NB4 (cell line): ENCODE measurements at regions not wholly inside any gene's neighbourhood (a gene's known extent, or its start where the extent isn't known, plus 50 kb on each side); places are given as distances from the start of the nearest gene placed in this dataset.

Experiments
- DNase-seq: peaks from one replicate; pipeline ENCODE4 v3.0.0; 2010; ENCODE audit warnings: low read depth
- H3K4me3 ChIP-seq: one replicate; pipeline ENCODE4 v1.5.1; 2011; ENCODE audit warnings: mild to moderate bottlenecking, low read depth, low read length, moderate library complexity
- MYC ChIP-seq: IDR thresholded peaks from 2 replicates; pipeline ENCODE4 v1.6.1; 2011; ENCODE audit warnings: low read depth, low read length
- POLR2A ChIP-seq: IDR thresholded peaks from 2 replicates; pipeline ENCODE4 v1.6.1; 2011; ENCODE audit warnings: mild to moderate bottlenecking; ENCODE audit not compliant: insufficient read length; ENCODE audit errors: extremely low read depth
- TF ChIP-seq, protein P1 (sequence below): IDR thresholded peaks from 2 replicates; pipeline ENCODE4 v1.6.1; 2011; ENCODE audit warnings: low read depth, low read length
- TF ChIP-seq, protein P2 (sequence below): IDR thresholded peaks from one replicate; pipeline ENCODE4 v1.5.1; 2012; ENCODE audit warnings: low read depth, low read length

DNA sequence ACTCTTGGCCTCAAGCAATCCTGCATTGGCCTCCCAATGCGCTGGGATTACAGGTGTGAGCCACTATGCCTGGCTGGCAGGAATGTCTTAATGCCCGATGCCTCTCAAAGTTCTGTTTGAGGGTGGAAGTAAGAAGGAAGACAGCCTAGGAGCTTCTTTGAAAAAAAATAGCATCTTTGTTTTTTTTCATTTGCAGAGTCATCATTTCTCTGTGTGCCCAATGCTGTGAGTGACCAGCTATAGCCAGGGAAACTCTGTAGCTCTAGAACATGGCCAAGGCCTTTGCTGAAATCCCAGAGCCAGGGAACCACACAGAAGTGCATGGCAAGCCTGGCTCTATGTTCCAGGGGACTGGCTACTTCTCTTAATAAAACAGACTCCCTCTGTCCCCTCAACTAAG, 260.0 kb downstream of the C1D start:
- TF ChIP-seq, protein P1, sequence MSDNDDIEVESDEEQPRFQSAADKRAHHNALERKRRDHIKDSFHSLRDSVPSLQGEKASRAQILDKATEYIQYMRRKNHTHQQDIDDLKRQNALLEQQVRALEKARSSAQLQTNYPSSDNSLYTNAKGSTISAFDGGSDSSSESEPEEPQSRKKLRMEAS, result no peak
- TF ChIP-seq MYC, result no peak
- TF ChIP-seq POLR2A, result no peak
- TF ChIP-seq, protein P2, sequence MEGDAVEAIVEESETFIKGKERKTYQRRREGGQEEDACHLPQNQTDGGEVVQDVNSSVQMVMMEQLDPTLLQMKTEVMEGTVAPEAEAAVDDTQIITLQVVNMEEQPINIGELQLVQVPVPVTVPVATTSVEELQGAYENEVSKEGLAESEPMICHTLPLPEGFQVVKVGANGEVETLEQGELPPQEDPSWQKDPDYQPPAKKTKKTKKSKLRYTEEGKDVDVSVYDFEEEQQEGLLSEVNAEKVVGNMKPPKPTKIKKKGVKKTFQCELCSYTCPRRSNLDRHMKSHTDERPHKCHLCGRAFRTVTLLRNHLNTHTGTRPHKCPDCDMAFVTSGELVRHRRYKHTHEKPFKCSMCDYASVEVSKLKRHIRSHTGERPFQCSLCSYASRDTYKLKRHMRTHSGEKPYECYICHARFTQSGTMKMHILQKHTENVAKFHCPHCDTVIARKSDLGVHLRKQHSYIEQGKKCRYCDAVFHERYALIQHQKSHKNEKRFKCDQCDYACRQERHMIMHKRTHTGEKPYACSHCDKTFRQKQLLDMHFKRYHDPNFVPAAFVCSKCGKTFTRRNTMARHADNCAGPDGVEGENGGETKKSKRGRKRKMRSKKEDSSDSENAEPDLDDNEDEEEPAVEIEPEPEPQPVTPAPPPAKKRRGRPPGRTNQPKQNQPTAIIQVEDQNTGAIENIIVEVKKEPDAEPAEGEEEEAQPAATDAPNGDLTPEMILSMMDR, result no peak
- H3K4me3 ChIP-seq, result no peak overlapping the region
- no peak for DNase-seq

DNA sequence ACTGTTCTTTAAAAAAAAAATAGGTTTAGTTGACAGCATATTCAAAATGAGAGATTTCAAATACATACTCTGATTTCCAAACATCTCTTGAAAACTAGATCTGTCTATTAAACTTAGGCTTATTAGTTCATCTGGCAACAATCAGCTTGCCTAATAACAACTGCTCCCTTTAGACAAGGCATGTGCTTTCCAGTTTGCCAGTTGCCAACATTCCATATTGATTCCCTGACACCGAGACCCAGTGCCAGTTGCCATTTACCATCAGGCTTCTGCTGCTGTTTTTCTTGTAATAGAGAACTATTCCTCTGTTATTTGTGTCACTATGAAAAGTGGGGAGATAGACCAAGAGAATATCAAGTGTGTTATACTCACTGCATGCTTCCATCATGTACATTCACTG, 256.0 kb downstream of the C1D start:
- no peak for DNase-seq
- TF ChIP-seq, protein P1, result no peak
- TF ChIP-seq POLR2A, result no peak
- TF ChIP-seq, protein P2, result no peak
- no peak for TF ChIP-seq MYC
- no peak overlapping the region for H3K4me3 ChIP-seq

DNA sequence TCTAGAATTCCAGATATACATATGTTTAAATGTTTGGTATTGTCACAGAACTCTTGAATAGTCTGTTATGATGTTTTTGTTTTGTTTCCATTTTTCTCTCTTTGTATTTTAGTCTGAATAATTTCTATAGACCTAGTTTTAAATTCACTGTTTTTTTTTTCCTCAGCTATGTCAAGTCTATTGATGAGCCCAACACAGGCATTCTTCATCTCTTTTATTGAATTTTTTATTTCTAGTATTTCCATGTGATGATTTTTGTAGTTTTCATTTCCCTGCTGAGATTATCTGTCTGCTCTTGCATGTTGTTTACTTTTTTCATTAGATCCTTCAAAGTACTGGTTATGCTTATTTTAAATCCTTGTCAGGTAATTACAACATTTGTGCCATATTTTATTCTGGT, 254.7 kb downstream of the C1D start:
- no peak overlapping the region for H3K4me3 ChIP-seq
- no peak for DNase-seq
- TF ChIP-seq, protein P2, result no peak
- TF ChIP-seq MYC (no peak), POLR2A (no peak)
- TF ChIP-seq, protein P1, result no peak

DNA sequence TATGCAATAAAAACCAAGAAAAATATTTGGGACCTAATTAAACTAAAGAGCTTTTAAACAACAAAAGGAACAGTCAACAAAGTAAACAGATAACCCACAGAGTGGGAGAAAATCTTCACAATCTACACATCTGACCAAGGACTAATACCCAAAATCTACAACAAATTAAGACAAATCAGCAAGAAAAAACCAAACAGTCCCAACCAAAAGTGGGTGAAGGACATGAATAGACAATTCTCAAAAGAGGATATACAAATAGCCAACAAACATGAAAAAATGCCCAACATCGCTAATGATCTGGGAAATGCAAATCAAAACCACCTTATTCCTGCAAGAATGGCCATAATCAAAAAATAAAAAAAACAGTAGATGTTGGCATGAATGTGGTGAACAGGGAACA, 250.1 kb downstream of the C1D start:
- TF ChIP-seq, protein P1, result no peak
- TF ChIP-seq, protein P2, result no peak
- TF ChIP-seq POLR2A, result no peak
- H3K4me3 ChIP-seq, result no peak overlapping the region
- no peak for DNase-seq

DNA sequence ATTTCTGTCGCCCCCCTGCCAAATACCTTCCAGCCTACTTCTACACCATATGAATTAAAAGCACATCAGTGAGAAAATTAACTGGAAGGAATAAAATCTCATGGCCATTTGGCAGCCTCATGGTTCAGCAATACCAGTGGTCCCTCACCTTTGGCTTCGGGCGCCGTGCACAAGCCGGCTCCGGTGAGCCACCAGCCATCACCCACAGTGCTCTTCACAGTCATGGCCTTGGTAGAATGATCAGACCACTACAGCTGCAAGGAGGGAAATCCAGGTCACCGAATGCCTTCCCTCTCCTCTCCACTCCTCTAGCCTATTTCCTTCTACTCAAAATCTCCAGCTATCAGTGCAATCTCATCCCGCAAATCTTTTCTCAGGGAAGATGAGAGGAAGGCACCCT, 239.1 kb downstream of the C1D start:
- TF ChIP-seq, protein P1, result no peak
- TF ChIP-seq POLR2A (no peak), MYC (no peak)
- TF ChIP-seq, protein P2, result no peak

DNA sequence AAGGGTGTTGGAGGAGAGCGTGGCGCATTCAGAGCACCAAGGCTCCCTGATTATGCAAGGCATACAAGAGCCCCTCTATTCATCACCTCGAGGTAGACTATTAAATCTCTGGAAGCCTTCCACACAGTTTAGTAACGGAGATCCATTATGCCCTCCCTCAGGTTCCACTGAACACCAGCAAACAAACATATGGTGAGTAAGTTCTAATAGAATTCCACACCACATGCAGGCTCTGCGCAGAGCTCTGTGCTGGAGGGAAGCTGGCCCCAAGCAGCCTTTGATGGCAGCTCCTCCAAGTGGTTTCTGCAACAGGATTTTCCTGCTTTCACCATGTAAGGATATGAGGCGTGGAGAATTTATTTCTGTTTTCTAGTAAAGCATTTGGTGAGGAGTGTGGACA, 238.6 kb downstream of the C1D start:
- TF ChIP-seq, protein P2, result no peak
- TF ChIP-seq MYC, result no peak
- no peak for TF ChIP-seq POLR2A
- TF ChIP-seq, protein P1, result no peak
- no peak for DNase-seq
- H3K4me3 ChIP-seq, result no peak overlapping the region

More for the DNA sequence above, 239.1 kb downstream of the C1D start:
- DNase-seq, result no peak
- H3K4me3 ChIP-seq, result no peak overlapping the region
